HepG2 (cell line): ENCODE measurements at regions not wholly inside any gene's neighbourhood (a gene's known extent, or its start where the extent isn't known, plus 50 kb on each side); places are given as distances from the start of the nearest gene placed in this dataset.

Experiments used
- ATAC-seq: fragments of 200-7000 bp; cut with Tn5 transposase; 3 replicates; pipeline ENCODE4 v1.9.1; 2020; ENCODE audit warnings: mild to moderate bottlenecking, moderate library complexity
- BruUV-seq: library from RNA; stranded (reverse); fragments of 400-500 nt; replicated peaks from 2 replicates; lab custom pipeline; 2021; lab: Mats Ljungman, UMichigan
- CTCF ChIA-PET: fragments of 300-600 bp; formaldehyde crosslinking; extraction: SDS; loops from one replicate; lab custom pipeline; 2021; ENCODE audit warnings: low total read pairs, inconsistent platforms, low intra/inter-chr PET ratio; lab: Yijun Ruan, JAX
- POLR2A ChIA-PET: fragments of 350-600 bp; sonication (Branson Sonifier 250); formaldehyde crosslinking; loops from one replicate; lab custom pipeline; 2020; ENCODE audit warnings: antibody characterized with exemption, inconsistent platforms; lab: Yijun Ruan, JAX
- DNase-seq: peaks from one replicate; pipeline ENCODE4 v3.0.0-alpha.2; 2015; ENCODE audit warnings: low spot score
- FAIRE-seq: peaks from 3 replicates; lab custom pipeline; 2011; peaks lifted over from hg19 to GRCh38; lab: Jason Lieb, UNC
- H2AFZ ChIP-seq: one replicate; pipeline ENCODE4 v1.6.1; 2011; ENCODE audit warnings: low read length, inconsistent platforms
- H3K27ac ChIP-seq: fragments of 300-600 bp; 3 replicates; pipeline ENCODE4 v1.8.0; 2011; ENCODE audit warnings: mixed run types, mild to moderate bottlenecking, mixed read lengths, low read length, inconsistent platforms; ENCODE audit not compliant: insufficient read depth; ENCODE audit errors: extremely low read length
- H3K27me3 ChIP-seq, 2 experiments: fragments of 200-600 bp in 1 of 2; 2 replicates in 1 of 2; 3 replicates in 1 of 2; pipeline versions ENCODE4 v1.6.0 to v1.8.0; 2011; ENCODE audit warnings: low read length in 2 of 2, mild to moderate bottlenecking in 2 of 2, moderate library complexity in 2 of 2, inconsistent platforms in 1 of 2; ENCODE audit not compliant: insufficient read depth in 2 of 2, control insufficient read depth in 1 of 2
- H3K36me3 ChIP-seq, 2 experiments: fragments of 200-600 bp in 1 of 2; replicated peaks in 1 of 2; 2 replicates in 1 of 2; 3 replicates in 1 of 2; pipeline versions ENCODE4 v1.5.1 to v1.8.0; 2011; ENCODE audit warnings: low read length in 2 of 2, inconsistent platforms in 1 of 2; ENCODE audit not compliant: insufficient read depth in 2 of 2, control insufficient read depth in 1 of 2
- H3K4me1 ChIP-seq: 2 replicates; pipeline ENCODE4 v1.5.1; 2012; ENCODE audit warnings: low read length, inconsistent platforms; ENCODE audit not compliant: insufficient read depth
- H3K4me2 ChIP-seq: 2 replicates; pipeline ENCODE4 v1.6.0; 2011; ENCODE audit warnings: low read depth, low read length, inconsistent platforms
- H3K4me3 ChIP-seq, 3 experiments: fragments of 200-600 bp in 1 of 3; sonication (generic), shearing (Covaris generic) in 1 of 3; replicated peaks in 1 of 3; 2 replicates each; pipeline ENCODE4 v1.5.1; 2011 to 2016; ENCODE audit warnings: low read length in 3 of 3, inconsistent platforms in 2 of 3, low read depth in 2 of 3, mild to moderate bottlenecking in 2 of 3, control low read depth in 1 of 3, mixed read lengths in 1 of 3; ENCODE audit not compliant: insufficient read depth in 1 of 3
- H3K79me2 ChIP-seq: one replicate; pipeline ENCODE4 v1.6.1; 2011; ENCODE audit warnings: low read length, inconsistent platforms; ENCODE audit not compliant: insufficient read depth
- H3K9ac ChIP-seq: 2 replicates; pipeline ENCODE4 v1.6.0; 2011; ENCODE audit warnings: mild to moderate bottlenecking, low read depth, low read length, inconsistent platforms; ENCODE audit not compliant: insufficient read depth
- H3K9me3 ChIP-seq: 2 replicates; pipeline ENCODE4 v1.5.1; 2012; ENCODE audit warnings: mild to moderate bottlenecking, low read length
- H4K20me1 ChIP-seq: 2 replicates; pipeline ENCODE4 v1.6.0; 2011; ENCODE audit warnings: inconsistent platforms, mild to moderate bottlenecking, low read length, moderate library complexity; ENCODE audit not compliant: insufficient read depth
- ARID2 ChIP-seq: sonication (generic); formaldehyde crosslinking; IDR thresholded peaks from 2 replicates; pipeline ENCODE4 v1.8.1; 2022; ENCODE audit warnings: mild to moderate bottlenecking, missing genetic modification reagents, borderline replicate concordance
- ATRX ChIP-seq: sonication (generic); formaldehyde crosslinking; IDR thresholded peaks from 2 replicates; pipeline ENCODE4 v1.4.0; 2020; ENCODE audit warnings: missing genetic modification reagents, borderline replicate concordance
- BRD4 ChIP-seq: sonication (generic); formaldehyde crosslinking; IDR thresholded peaks from 2 replicates; pipeline ENCODE4 v1.4.0; 2020; ENCODE audit warnings: missing genetic modification reagents
- FOSL1 ChIP-seq: sonication (generic); formaldehyde crosslinking; IDR thresholded peaks from 2 replicates; pipeline ENCODE4 v1.9.0; 2021; ENCODE audit warnings: missing genetic modification reagents, borderline replicate concordance
- HMG20A ChIP-seq: IDR thresholded peaks from 2 replicates; pipeline ENCODE4 v1.6.1; 2016; ENCODE audit warnings: borderline replicate concordance
- JUN ChIP-seq: sonication (generic); formaldehyde crosslinking; IDR thresholded peaks from 2 replicates; pipeline ENCODE4 v1.4.0; 2020; ENCODE audit warnings: mild to moderate bottlenecking, missing genetic modification reagents
- MAFG ChIP-seq: sonication (generic); formaldehyde crosslinking; IDR thresholded peaks from 2 replicates; pipeline ENCODE4 v1.5.1; 2020; ENCODE audit warnings: mild to moderate bottlenecking, missing genetic modification reagents
- SAP130 ChIP-seq: IDR thresholded peaks from 2 replicates; pipeline ENCODE4 v1.6.1; 2016; ENCODE audit warnings: low read depth
- SMAD1 ChIP-seq: sonication (generic); formaldehyde crosslinking; IDR thresholded peaks from 2 replicates; pipeline ENCODE4 v1.4.0; 2020; ENCODE audit warnings: missing genetic modification reagents, low read depth, mild to moderate bottlenecking, borderline replicate concordance
- SMAD9 ChIP-seq: sonication (generic); formaldehyde crosslinking; IDR thresholded peaks from 2 replicates; pipeline ENCODE4 v1.5.1; 2020; ENCODE audit warnings: mild to moderate bottlenecking, missing genetic modification reagents
- TSC22D2 ChIP-seq: sonication (generic); formaldehyde crosslinking; IDR thresholded peaks from 2 replicates; pipeline ENCODE4 v1.5.1; 2020; ENCODE audit warnings: missing genetic modification reagents, mild to moderate bottlenecking, borderline replicate concordance
- ZMYM2 ChIP-seq: sonication (generic); formaldehyde crosslinking; IDR thresholded peaks from 2 replicates; pipeline ENCODE4 v1.8.0; 2022; ENCODE audit warnings: mild to moderate bottlenecking, missing genetic modification reagents
- ZNF552 ChIP-seq: sonication (generic); formaldehyde crosslinking; IDR thresholded peaks from 2 replicates; pipeline ENCODE4 v1.9.0; 2022; ENCODE audit warnings: missing genetic modification reagents, mild to moderate bottlenecking, borderline replicate concordance
- WGBS: methylation state at CpG from one replicate; pipeline ENCODE4 v1.1.6; 2017; ENCODE audit warnings: low lambda C conversion rate; 5-methylcytosine and 5-hydroxymethylcytosine counted together
- in situ Hi-C: cut with HindIII; loops from 2 replicates; pipeline ENCODE4 v1.10.0; 2017; ENCODE audit warnings: low pct_unique_long_range_greater_than_20kb; ENCODE audit not compliant: extremely low pct_ligation_motif_present
- intact Hi-C: fragments of 100-400 bp; cut with micrococcal nuclease; formaldehyde crosslinking; loops from one replicate; pipeline ENCODE4 v1.10.0; 2022; ENCODE audit not compliant: unreplicated experiment
- TF ChIP-seq, protein P1 (sequence below): sonication (generic); formaldehyde crosslinking; IDR thresholded peaks from 2 replicates; pipeline ENCODE4 v1.4.0; 2020; ENCODE audit warnings: missing genetic modification reagents, low read depth, mild to moderate bottlenecking, borderline replicate concordance
- TF ChIP-seq, protein P2 (sequence below): IDR thresholded peaks from 2 replicates; pipeline ENCODE4 v1.6.1; 2018; ENCODE audit warnings: missing genetic modification reagents, mild to moderate bottlenecking, missing compliant biosample characterization
- TF ChIP-seq, protein P3 (sequence below): IDR thresholded peaks from 2 replicates; pipeline ENCODE4 v1.6.1; 2016; ENCODE audit warnings: mild to moderate bottlenecking
- TF ChIP-seq, protein P4 (sequence below): sonication (generic); formaldehyde crosslinking; IDR thresholded peaks from 2 replicates; pipeline ENCODE4 v1.4.0; 2020; ENCODE audit warnings: missing genetic modification reagents, borderline replicate concordance
- TF ChIP-seq, protein P5 (sequence below): fragments of 450-650 bp; IDR thresholded peaks from 2 replicates; pipeline ENCODE4 v1.6.1; 2016

DNA sequence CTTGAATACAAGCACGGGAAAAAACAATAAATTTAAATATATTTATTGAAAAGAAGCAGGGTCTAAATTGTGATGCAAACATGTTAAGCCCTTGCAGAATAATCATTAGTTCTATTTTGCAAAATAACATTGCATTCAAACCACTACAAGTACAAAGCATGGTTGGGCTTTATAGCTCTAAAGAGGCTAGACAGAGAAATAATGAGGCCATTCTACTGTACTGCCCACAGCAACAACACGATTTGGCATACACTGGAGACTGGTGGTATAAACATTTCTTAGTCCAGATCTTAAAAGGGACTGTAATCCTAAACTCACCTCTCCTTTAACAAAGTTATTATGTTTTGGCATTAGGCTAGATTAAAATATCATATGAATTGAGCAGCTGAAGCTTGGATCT, 204.3 kb upstream of the LRIG1 start:
- WGBS, result 4% methylated on average over 2 of the region's 2 CpGs
- Histone ChIP-seq H3K4me3 (no peak overlapping the region), H3K27ac (no peak overlapping the region), H3K4me2 (no peak overlapping the region), H3K27me3 (no peaks in the 10 kb centered on the region), H3K36me3 (no peaks in the 10 kb centered on the region), H3K4me1 (no peaks in the 10 kb centered on the region), H3K9ac (no peak overlapping the region), H4K20me1 (no peaks in the 10 kb centered on the region), H2AFZ (no peak overlapping the region), H3K79me2 (no peaks in the 10 kb centered on the region), H3K9me3 (no peaks in the 10 kb centered on the region)
- DNase-seq (no peak), ATAC-seq (no peak), FAIRE-seq (no peak)
- in situ Hi-C loops (no loop called here), intact Hi-C loops (no loop called here)
- no TSS peak for BruUV-seq
- POLR2A ChIA-PET, result no interaction called here
- CTCF ChIA-PET, result no interaction called here
- no peak for TF ChIP-seq JUN (CRISPR knock-in tag)
- no peak for TF ChIP-seq ARID2
- TF ChIP-seq, protein P1, sequence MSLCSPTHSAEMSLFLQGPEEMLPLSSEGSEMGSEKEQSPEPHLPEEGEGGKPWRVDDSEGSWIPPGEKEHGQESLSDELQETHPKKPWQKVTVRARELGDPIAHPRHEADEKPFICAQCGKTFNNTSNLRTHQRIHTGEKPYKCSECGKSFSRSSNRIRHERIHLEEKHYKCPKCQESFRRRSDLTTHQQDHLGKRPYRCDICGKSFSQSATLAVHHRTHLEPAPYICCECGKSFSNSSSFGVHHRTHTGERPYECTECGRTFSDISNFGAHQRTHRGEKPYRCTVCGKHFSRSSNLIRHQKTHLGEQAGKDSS (CRISPR knock-in tag), result no peak
- no peak for TF ChIP-seq SMAD9 (CRISPR knock-in tag)
- TF ChIP-seq TSC22D2 (CRISPR knock-in tag), result no peak
- TF ChIP-seq, protein P2, sequence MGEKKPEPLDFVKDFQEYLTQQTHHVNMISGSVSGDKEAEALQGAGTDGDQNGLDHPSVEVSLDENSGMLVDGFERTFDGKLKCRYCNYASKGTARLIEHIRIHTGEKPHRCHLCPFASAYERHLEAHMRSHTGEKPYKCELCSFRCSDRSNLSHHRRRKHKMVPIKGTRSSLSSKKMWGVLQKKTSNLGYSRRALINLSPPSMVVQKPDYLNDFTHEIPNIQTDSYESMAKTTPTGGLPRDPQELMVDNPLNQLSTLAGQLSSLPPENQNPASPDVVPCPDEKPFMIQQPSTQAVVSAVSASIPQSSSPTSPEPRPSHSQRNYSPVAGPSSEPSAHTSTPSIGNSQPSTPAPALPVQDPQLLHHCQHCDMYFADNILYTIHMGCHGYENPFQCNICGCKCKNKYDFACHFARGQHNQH (CRISPR knock-in tag), result no peak
- TF ChIP-seq BRD4 (CRISPR knock-in tag), result no peak
- TF ChIP-seq, protein P3, sequence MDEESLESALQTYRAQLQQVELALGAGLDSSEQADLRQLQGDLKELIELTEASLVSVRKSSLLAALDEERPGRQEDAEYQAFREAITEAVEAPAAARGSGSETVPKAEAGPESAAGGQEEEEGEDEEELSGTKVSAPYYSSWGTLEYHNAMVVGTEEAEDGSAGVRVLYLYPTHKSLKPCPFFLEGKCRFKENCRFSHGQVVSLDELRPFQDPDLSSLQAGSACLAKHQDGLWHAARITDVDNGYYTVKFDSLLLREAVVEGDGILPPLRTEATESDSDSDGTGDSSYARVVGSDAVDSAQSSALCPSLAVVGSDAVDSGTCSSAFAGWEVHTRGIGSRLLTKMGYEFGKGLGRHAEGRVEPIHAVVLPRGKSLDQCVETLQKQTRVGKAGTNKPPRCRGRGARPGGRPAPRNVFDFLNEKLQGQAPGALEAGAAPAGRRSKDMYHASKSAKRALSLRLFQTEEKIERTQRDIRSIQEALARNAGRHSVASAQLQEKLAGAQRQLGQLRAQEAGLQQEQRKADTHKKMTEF (CRISPR knock-in tag), result no peak
- TF ChIP-seq HMG20A, result no peak
- no peak for TF ChIP-seq SMAD1 (CRISPR knock-in tag)
- TF ChIP-seq ZNF552 (CRISPR knock-in tag), result no peak
- TF ChIP-seq MAFG, result no peak
- TF ChIP-seq, protein P4, sequence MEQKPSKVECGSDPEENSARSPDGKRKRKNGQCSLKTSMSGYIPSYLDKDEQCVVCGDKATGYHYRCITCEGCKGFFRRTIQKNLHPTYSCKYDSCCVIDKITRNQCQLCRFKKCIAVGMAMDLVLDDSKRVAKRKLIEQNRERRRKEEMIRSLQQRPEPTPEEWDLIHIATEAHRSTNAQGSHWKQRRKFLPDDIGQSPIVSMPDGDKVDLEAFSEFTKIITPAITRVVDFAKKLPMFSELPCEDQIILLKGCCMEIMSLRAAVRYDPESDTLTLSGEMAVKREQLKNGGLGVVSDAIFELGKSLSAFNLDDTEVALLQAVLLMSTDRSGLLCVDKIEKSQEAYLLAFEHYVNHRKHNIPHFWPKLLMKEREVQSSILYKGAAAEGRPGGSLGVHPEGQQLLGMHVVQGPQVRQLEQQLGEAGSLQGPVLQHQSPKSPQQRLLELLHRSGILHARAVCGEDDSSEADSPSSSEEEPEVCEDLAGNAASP (CRISPR knock-in tag), result no peak
- TF ChIP-seq, protein P5, sequence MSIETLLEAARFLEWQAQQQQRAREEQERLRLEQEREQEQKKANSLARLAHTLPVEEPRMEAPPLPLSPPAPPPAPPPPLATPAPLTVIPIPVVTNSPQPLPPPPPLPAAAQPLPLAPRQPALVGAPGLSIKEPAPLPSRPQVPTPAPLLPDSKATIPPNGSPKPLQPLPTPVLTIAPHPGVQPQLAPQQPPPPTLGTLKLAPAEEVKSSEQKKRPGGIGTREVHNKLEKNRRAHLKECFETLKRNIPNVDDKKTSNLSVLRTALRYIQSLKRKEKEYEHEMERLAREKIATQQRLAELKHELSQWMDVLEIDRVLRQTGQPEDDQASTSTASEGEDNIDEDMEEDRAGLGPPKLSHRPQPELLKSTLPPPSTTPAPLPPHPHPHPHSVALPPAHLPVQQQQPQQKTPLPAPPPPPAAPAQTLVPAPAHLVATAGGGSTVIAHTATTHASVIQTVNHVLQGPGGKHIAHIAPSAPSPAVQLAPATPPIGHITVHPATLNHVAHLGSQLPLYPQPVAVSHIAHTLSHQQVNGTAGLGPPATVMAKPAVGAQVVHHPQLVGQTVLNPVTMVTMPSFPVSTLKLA, result no peak
- TF ChIP-seq ZMYM2 (CRISPR knock-in tag), result no peak
- TF ChIP-seq SAP130, result no peak
- TF ChIP-seq ATRX, result no peak
- no peak for TF ChIP-seq FOSL1 (CRISPR knock-in tag)
